ENCODE measurements at regions not wholly inside any gene's neighbourhood (a gene's known extent, or its start where the extent isn't known, plus 50 kb on each side); places are given as distances from the start of the nearest gene placed in this dataset.
A peak's percentile ranks its signal among the peaks of the same experiment; 100 is the strongest.

DNA sequence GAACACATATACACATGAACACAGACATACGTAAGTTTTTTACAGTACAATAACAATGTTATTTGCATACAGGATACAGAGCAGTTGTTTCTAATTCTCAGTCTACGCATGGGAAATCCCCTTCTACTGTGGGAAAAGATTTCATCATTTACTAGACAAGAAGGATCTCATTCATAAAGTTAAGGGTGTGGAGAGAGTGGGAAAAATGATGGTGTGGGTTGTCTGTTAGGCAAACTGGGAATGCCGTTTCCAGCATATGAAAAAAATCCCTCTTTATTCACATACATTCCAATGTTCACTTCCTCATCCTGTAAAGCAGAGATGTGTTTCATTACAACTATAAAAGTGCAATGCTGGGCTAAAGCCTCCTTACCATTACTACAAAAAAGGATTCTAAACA lies 120.9 kb downstream of the SINHCAF start:
- no peaks in the 10 kb centered on the region for H3K9me3 ChIP-seq (ENCODE audit: control insufficient read depth, low read length, poor library complexity, severe bottlenecking)
- Mint-ChIP-seq H3K27ac (peak overlapping the region; percentile 53), H3K4me3 (no peak overlapping the region), H3K4me1 (peaks cover 9% of the 10 kb centered on the region), H3K36me3 (ENCODE audit: low read depth) (peaks cover 2% of the 10 kb centered on the region), H3K27me3 (peaks cover 32% of the 10 kb centered on the region)
- ATAC-seq: peak; percentile 82
- no peak for DNase-seq

DNA sequence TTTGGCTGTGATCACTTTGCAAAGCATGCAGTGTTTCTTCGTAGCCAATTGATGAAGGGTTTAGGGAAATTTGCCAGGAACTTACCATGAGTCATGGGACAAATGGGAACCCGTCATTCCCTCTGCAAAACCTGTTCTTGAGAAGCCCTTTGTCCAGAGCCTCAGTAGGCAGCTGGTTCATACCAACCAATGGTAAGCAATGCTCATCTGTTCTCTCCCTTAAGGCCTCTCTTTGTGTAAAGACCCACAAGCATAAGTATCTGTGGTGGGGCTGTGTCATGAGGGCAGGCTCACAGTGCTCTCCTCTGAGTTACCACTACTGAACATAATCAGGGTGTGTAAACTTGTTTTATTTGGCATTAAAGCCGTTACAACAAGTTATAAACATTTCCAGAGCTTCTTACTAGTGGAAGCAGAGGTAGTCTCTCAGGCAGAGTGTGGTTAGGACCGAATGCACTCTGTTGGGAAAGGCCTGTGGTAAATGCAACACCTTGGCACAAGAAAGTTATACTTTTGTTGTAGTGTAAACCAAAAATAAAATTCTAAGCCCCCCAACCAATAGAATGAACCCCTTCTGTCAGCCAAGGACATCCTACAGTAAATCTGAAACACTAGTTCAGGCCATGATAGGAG lies 119.8 kb downstream of the SINHCAF start:
- ATAC-seq (no peak), DNase-seq (no peak)
- H3K4me1 Mint-ChIP-seq: peaks cover 9% of the 10 kb centered on the region
- H3K27ac Mint-ChIP-seq: no peak overlapping the region
- no peak overlapping the region for H3K4me3 Mint-ChIP-seq
- no peaks in the 10 kb centered on the region for H3K9me3 ChIP-seq (ENCODE audit: control insufficient read depth, low read length, poor library complexity, severe bottlenecking)
- H3K27me3 Mint-ChIP-seq: peaks cover 32% of the 10 kb centered on the region
- H3K36me3 Mint-ChIP-seq (ENCODE audit: low read depth): peaks cover 2% of the 10 kb centered on the region

DNA sequence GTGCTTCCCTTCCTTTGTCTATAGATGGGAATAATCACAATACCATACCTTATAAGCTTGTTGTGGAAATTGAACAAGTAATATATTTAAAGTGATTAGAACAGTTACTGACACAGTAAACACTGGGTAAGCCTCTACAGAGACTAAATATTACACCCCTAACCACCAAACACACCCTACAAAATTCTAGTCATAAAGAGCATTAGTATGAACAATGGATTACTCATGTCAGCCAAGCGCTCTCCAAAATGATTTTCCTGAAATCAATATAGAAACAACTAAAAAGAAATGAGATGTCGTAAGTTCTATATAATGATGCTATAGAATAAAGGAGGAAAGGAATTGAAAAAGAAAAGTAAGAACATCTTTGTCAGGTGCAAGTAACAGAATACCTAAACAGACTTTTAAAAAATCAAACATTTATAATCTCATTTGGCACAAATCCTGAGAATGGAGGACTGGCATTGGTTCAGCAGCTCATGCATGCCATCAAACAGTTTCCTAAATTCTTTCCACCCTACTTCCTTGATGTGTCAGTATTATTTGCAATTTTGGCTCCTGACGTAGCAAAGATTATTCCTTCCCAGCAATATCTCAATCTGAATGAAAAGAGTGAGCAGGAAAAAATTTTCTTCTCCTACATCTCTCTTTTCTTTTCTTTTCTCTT lies 118.0 kb downstream of the SINHCAF start:
- H3K9me3 ChIP-seq (ENCODE audit: control insufficient read depth, low read length, poor library complexity, severe bottlenecking): no peaks in the 10 kb centered on the region

DNA sequence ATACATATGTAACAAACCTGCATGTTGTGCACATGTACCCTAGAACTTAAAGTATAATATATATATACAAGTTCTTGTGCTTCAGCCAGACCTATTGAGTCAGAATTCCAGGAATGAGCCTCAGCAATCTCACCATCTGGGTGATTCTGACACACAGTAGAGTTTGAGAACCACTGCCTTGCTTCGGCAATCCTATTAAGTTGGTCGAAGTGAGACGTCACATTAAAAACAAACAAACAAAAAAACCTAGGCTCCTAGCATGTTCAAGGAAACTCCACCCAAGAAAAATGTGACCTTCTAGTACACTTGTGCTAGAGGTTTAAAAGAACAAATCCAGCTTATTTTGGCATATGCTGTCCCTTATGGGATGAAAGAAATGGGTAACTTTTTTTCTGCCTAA lies 115.8 kb downstream of the SINHCAF start:
- H3K27ac Mint-ChIP-seq: no peak overlapping the region
- H3K27me3 Mint-ChIP-seq: peaks cover 9% of the 10 kb centered on the region
- peaks cover under 1% of the 10 kb centered on the region for H3K4me1 Mint-ChIP-seq
- no peak overlapping the region for H3K4me3 Mint-ChIP-seq
- no peak for DNase-seq
- H3K9me3 ChIP-seq (ENCODE audit: control insufficient read depth, low read length, poor library complexity, severe bottlenecking): no peaks in the 10 kb centered on the region
- no peaks in the 10 kb centered on the region for H3K36me3 Mint-ChIP-seq (ENCODE audit: low read depth)
- ATAC-seq: no peak

More for the DNA sequence above, 118.0 kb downstream of the SINHCAF start:
- Mint-ChIP-seq H3K4me1 (peaks cover 8% of the 10 kb centered on the region), H3K4me3 (no peak overlapping the region), H3K27me3 (peaks cover 22% of the 10 kb centered on the region), H3K27ac (no peak overlapping the region), H3K36me3 (ENCODE audit: low read depth) (peaks cover 2% of the 10 kb centered on the region)
- DNase-seq (no peak), ATAC-seq (no peak)

DNA sequence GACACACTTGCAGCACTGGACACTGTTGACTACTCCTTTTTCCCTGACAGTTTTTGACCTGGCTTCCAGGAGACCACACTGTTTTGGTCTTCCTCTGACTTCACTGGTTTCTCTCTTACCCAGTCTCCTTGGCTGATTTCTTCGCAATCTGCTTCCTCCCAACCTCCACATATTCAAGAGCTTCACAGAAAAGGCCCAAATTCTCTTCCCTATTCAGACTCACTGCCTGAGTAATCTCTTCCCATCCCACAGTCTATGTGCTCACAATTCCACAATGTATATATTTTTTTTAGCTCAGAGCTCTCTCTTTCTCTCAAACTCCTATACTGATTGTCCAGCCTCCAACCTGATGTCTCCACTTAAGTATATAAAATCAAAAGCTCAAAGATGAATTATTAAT lies 115.4 kb downstream of the SINHCAF start:
- no peak for DNase-seq
- ATAC-seq: no peak
- H3K36me3 Mint-ChIP-seq (ENCODE audit: low read depth): no peaks in the 10 kb centered on the region
- no peaks in the 10 kb centered on the region for H3K4me1 Mint-ChIP-seq
- no peak overlapping the region for H3K4me3 Mint-ChIP-seq
- H3K27me3 Mint-ChIP-seq: peaks cover 13% of the 10 kb centered on the region
- H3K9me3 ChIP-seq (ENCODE audit: control insufficient read depth, low read length, poor library complexity, severe bottlenecking): no peaks in the 10 kb centered on the region
- H3K27ac Mint-ChIP-seq: no peak overlapping the region

DNA sequence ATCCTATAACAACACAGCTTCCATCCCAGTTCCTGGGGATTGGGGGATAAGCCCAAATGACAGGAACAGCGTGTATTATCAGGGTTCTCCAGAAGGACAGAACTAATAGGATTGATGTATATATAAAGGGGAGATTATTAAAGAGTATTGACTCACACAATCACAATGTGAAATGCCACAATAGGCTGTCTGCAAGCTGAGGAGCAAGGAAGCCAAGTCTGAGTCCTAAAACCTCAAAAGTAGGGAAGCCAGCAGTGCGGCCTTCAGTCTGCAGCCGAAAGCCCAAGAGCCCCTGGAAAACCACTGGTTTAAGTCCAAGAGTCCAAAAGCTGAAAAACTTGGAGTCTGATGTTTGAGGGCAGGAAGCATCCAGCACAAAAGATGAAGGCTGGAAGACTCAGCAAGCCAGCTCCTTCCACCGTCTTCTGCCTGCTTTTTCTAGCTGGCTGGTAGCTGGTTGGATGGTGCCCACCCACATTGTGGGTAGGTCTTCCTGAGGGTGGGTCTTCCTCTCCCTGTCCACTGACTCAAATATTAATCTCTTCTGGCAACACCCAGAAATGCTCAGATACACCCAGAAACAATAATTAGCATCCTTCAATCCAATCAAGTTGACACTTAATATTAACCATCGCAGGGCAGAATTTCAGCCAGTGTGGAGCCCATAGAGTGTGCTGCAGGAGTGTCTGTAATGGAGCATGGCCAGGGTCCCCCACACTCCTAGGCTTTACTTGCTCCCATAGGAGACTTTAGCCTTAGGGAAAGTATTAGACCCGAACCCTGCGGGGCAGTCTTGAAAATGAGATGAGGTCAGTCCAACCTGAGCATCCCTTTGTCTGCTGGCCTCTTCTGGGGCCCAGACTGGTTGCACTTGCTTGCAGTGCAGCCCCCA lies 111.1 kb downstream of the SINHCAF start:
- ATAC-seq (no peak), DNase-seq (no peak)
- Mint-ChIP-seq H3K27me3 (peaks cover 40% of the 10 kb centered on the region), H3K4me1 (peaks cover 2% of the 10 kb centered on the region), H3K27ac (no peak overlapping the region), H3K4me3 (no peak overlapping the region), H3K36me3 (ENCODE audit: low read depth) (no peaks in the 10 kb centered on the region)
- no peaks in the 10 kb centered on the region for H3K9me3 ChIP-seq (ENCODE audit: control insufficient read depth, low read length, poor library complexity, severe bottlenecking)

DNA sequence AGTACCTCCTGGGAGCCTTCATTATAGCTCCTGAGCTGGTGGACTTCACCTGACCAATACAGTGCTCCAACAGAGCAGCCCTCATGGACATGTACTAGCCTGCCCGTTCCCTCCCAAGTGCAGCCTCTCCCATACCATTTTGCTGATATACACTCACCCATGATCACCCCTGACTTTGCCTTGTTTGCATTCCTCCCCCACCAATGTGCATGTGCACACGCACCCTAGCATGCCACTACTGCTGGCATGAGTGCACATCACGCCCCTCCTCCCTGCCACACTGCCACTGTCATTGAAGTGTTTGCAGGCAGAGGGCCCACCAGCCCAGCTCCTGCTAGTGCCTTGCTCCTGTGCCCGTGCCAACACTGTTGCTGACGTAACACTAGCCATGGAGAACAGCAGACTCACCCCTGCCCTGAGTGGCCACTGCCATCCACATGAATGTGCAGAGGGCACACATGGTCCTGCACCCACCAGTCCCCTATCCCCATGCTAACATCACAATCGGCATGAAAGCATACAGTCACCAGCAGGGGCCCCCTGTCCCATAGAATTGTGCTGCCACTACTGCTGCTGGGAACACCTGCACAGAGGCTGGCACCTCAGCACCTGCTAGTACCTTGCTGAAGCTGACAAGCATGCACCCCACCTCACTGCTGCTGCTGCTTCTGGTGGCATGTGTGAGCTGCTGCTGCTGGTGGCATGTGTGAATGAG lies 110.3 kb downstream of the SINHCAF start:
- DNase-seq (no peak), ATAC-seq (no peak)
- Mint-ChIP-seq H3K4me1 (peaks cover 2% of the 10 kb centered on the region), H3K27ac (no peak overlapping the region), H3K4me3 (no peak overlapping the region), H3K27me3 (peaks cover 48% of the 10 kb centered on the region), H3K36me3 (ENCODE audit: low read depth) (no peaks in the 10 kb centered on the region)
- no peaks in the 10 kb centered on the region for H3K9me3 ChIP-seq (ENCODE audit: control insufficient read depth, low read length, poor library complexity, severe bottlenecking)

DNA sequence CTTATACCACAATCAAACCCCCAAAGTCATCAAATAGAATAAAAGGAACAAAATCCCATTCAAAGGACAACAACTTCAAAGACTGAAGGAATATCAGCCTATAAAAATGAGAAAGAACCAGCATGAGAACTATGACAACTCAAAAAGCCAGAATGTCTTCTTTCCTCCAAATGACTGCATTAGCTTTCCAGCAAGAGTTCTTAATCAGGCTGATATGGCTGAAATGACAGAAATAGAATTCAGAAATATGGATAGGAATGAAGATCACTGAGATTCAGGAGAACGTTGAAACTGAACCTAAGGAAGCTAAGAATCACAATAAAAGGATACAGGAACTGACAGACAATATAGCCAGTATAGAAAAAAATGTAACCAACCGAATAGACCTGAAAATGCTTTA lies 109.5 kb downstream of the SINHCAF start:
- Mint-ChIP-seq H3K36me3 (ENCODE audit: low read depth) (no peaks in the 10 kb centered on the region), H3K4me3 (no peak overlapping the region), H3K27ac (no peak overlapping the region), H3K4me1 (peaks cover 2% of the 10 kb centered on the region), H3K27me3 (peaks cover 53% of the 10 kb centered on the region)
- no peak for DNase-seq
- no peak for ATAC-seq
- no peaks in the 10 kb centered on the region for H3K9me3 ChIP-seq (ENCODE audit: control insufficient read depth, low read length, poor library complexity, severe bottlenecking)

DNA sequence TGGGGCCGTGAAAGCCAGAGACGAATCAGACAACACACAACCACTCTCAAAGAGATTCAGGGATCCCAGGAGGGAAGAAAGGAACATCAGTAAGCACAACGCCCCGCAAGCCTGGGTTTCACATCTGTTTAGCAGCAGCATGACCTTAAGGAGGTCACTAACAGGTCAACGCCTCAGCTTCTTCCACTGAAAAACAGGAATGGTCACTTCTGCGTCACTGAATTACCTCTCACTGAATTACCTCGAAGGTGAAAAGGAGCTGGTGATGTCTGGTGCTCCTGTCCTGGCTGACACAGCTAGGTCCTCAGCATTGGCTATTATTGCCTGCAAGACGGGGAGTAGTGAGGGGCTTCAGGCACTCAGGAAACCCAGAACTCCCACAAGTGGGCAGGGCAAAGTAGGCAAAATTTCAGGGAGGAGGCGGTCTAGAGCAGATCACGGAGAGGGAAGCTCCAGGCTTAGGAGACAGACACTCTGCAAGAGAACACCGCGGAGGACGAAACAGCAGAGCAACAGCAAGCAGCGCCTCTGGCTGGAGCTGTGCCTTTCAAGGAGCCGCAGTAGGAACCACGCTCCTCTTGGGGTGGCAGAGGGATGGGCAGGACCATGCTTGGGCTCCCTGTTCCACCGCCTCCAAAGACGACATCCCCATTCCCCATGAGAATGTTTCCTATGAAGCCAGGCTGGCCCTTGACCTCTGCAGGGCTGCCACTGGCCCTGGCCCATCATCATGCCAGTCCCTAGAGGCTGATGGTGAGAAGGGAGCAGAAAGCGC lies 108.4 kb downstream of the SINHCAF start:
- no peak for DNase-seq
- peaks cover 6% of the 10 kb centered on the region for H3K4me1 Mint-ChIP-seq
- H3K4me3 Mint-ChIP-seq: no peak overlapping the region
- no peaks in the 10 kb centered on the region for H3K36me3 Mint-ChIP-seq (ENCODE audit: low read depth)
- H3K27me3 Mint-ChIP-seq: peaks cover 53% of the 10 kb centered on the region
- H3K9me3 ChIP-seq (ENCODE audit: control insufficient read depth, low read length, poor library complexity, severe bottlenecking): no peaks in the 10 kb centered on the region
- ATAC-seq: no peak
- no peak overlapping the region for H3K27ac Mint-ChIP-seq

DNA sequence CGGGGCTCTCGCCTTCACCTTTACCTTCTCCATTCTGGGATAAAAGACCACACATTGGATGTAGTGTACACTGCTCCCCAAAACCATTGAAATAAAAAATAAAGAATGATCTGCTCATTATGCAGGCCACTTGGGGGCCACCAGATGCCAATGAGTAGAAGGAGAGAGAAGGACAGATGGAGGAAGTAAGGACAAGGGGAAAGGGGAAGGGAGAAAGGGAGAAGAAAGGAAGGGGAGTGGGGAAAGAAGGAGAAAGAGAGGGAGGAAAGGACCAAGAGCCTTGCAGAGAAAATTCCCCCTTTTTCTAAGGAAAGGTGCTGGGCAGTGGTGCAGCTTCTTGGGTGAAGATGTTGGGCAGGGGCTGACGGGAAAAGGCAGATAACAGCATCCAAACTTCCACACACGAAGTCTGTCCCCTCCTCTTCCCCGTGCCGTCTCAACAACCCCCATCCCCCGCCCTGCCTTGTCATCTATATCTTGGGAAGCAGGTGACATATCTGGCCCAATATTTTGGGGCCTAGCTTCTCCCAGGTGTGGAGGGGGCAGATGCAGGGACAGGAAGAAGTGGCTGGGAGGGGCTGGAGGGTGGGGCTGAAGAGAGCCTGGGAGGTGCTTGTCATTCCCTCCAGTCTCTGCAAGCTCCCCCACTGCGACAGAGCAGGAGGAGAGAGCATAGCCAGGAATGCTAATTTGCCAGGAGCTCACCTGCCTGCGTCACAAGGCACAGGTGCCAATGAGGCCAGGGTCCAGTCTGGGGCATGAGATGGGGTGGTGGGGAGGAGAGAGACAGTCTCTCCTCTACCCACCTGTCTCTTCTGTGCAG lies 107.5 kb downstream of the SINHCAF start:
- peaks cover 6% of the 10 kb centered on the region for H3K4me1 Mint-ChIP-seq
- ATAC-seq: no peak
- H3K27ac Mint-ChIP-seq: no peak overlapping the region
- H3K4me3 Mint-ChIP-seq: no peak overlapping the region
- H3K9me3 ChIP-seq (ENCODE audit: control insufficient read depth, low read length, poor library complexity, severe bottlenecking): no peaks in the 10 kb centered on the region
- H3K27me3 Mint-ChIP-seq: peaks cover 53% of the 10 kb centered on the region
- no peaks in the 10 kb centered on the region for H3K36me3 Mint-ChIP-seq (ENCODE audit: low read depth)
- DNase-seq: no peak

DNA sequence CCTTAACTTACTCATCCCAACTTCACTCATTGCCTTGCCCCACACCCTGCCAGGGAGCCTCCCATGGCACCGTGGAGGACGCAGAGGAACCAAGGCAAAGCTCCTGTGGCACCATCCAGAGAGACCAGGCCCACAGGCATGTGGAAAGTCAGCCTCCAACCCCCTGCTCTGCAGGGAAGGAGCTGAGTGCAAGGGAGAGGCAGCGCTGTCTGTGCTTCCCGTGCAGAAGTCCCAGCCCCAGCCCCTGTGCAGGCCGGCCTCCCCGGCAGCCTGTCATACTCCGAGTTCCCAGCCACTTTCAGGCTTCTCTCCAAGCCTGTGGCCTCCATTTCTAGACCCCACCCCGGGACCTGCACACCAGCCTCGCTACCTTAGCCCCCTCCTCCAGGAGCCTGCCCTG lies 106.4 kb downstream of the SINHCAF start:
- no peak for ATAC-seq
- H3K4me3 Mint-ChIP-seq: no peak overlapping the region
- no peak for DNase-seq
- no peaks in the 10 kb centered on the region for H3K36me3 Mint-ChIP-seq (ENCODE audit: low read depth)
- peaks cover 53% of the 10 kb centered on the region for H3K27me3 Mint-ChIP-seq
- H3K4me1 Mint-ChIP-seq: peaks cover 6% of the 10 kb centered on the region
- no peaks in the 10 kb centered on the region for H3K9me3 ChIP-seq (ENCODE audit: control insufficient read depth, low read length, poor library complexity, severe bottlenecking)
- H3K27ac Mint-ChIP-seq: no peak overlapping the region

DNA sequence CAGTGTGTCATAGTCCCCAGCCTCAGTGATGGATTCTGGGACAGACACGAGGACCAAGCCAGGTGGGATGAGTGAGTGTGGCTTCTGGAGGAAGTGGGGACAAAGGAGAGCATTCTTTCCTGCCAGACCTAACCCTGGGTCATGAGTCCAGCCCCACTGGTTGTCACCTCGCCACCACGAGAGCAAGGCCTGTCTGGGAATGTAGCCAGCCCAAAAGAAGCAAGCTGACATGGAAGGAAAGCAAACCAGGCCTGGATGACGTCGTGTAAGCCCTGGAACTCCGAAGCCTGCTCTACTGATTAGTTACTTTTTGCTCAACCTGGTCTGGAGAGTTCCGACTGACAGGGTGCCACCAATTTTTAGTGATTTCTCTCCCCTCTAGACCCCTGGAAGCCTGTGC lies 105.9 kb downstream of the SINHCAF start:
- DNase-seq (no peak), ATAC-seq (no peak)
- peaks cover 6% of the 10 kb centered on the region for H3K4me1 Mint-ChIP-seq
- peaks cover 52% of the 10 kb centered on the region for H3K27me3 Mint-ChIP-seq
- H3K9me3 ChIP-seq (ENCODE audit: control insufficient read depth, low read length, poor library complexity, severe bottlenecking): no peaks in the 10 kb centered on the region
- no peak overlapping the region for H3K27ac Mint-ChIP-seq
- H3K4me3 Mint-ChIP-seq: no peak overlapping the region
- H3K36me3 Mint-ChIP-seq (ENCODE audit: low read depth): no peaks in the 10 kb centered on the region
